ENCODE measurements at regions not wholly inside any gene's neighbourhood (a gene's known extent, or its start where the extent isn't known, plus 50 kb on each side); places are given as distances from the start of the nearest gene placed in this dataset.

DNA sequence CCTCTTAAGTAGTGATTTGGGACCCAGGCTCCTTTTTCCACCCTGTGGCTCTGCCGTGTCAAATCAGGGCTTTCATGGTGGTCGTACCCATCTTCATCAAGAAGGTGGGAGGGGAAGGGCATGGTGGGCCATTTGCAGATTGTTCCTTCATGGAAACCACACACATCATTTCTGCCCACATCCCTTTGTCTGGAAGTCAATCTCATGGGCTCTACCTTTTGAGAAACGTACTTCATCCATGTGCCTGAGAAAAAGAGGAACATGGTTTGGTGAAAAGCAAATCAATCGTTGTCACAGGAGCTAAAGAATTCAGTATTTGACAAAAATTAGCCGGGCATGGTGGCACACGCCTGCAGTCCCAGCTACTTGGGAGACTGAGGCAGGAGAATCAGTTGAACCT is 233.4 kb downstream of the FOXO1 start:
- H3K4me1 ChIP-seq (replicated peaks) = no peaks in the 10 kb centered on the region
- no peaks in the 10 kb centered on the region for H3K9me3 ChIP-seq
- intact Hi-C loops (cut with DNase I) = no loop called here
- TF ChIP-seq POLR2A (IDR thresholded peaks at IDR 0.05) (no peak), POLR2AphosphoS5 (IDR thresholded peaks at IDR 0.05) (no peak), CTCF (IDR thresholded peaks at IDR 0.05) (no peak)
- no peaks in the 10 kb centered on the region for H3K36me3 ChIP-seq
- H3K27me3 ChIP-seq (replicated peaks; ENCODE audit: insufficient read depth) = no peaks in the 10 kb centered on the region
- no peak overlapping the region for H3K4me3 ChIP-seq
- DNase-seq (ENCODE audit: low spot score) = no peak
- 62% methylated on average over 6 of the region's 6 CpGs for WGBS
- H3K27ac ChIP-seq = no peak overlapping the region

- TF ChIP-seq CTCF (IDR thresholded peaks at IDR 0.05) = no peak
- no peak for TF ChIP-seq POLR2A (IDR thresholded peaks at IDR 0.05)
- TF ChIP-seq POLR2AphosphoS5 (IDR thresholded peaks at IDR 0.05) = no peak
- no peak overlapping the region for H3K27ac ChIP-seq
- DNase-seq (ENCODE audit: low spot score) = no peak
- no peaks in the 10 kb centered on the region for H3K9me3 ChIP-seq
- no peaks in the 10 kb centered on the region for H3K27me3 ChIP-seq (replicated peaks; ENCODE audit: insufficient read depth)
- 94% methylated on average over 4 of the region's 4 CpGs for WGBS
- no peaks in the 10 kb centered on the region for H3K4me1 ChIP-seq (replicated peaks)
- intact Hi-C loops (cut with DNase I) = no loop called here
- H3K4me3 ChIP-seq = no peak overlapping the region
- no peaks in the 10 kb centered on the region for H3K36me3 ChIP-seq
These were observed 232.9 kb downstream of the FOXO1 start for GRCh38 chr13:40433577-40433976.

- intact Hi-C loops (cut with DNase I) = no loop called here
- Histone ChIP-seq H3K4me1 (replicated peaks) (no peaks in the 10 kb centered on the region), H3K9me3 (no peaks in the 10 kb centered on the region), H3K27ac (no peak overlapping the region), H3K27me3 (replicated peaks; ENCODE audit: insufficient read depth) (no peaks in the 10 kb centered on the region), H3K36me3 (no peaks in the 10 kb centered on the region), H3K4me3 (no peak overlapping the region)
- DNase-seq (ENCODE audit: low spot score) = no peak
- TF ChIP-seq POLR2AphosphoS5 (IDR thresholded peaks at IDR 0.05) (no peak), CTCF (IDR thresholded peaks at IDR 0.05) (no peak), POLR2A (IDR thresholded peaks at IDR 0.05) (no peak)
- WGBS = 90% methylated on average over 4 of the region's 4 CpGs
These were observed 231.7 kb downstream of the FOXO1 start for GRCh38 chr13:40434516-40435397.

DNA sequence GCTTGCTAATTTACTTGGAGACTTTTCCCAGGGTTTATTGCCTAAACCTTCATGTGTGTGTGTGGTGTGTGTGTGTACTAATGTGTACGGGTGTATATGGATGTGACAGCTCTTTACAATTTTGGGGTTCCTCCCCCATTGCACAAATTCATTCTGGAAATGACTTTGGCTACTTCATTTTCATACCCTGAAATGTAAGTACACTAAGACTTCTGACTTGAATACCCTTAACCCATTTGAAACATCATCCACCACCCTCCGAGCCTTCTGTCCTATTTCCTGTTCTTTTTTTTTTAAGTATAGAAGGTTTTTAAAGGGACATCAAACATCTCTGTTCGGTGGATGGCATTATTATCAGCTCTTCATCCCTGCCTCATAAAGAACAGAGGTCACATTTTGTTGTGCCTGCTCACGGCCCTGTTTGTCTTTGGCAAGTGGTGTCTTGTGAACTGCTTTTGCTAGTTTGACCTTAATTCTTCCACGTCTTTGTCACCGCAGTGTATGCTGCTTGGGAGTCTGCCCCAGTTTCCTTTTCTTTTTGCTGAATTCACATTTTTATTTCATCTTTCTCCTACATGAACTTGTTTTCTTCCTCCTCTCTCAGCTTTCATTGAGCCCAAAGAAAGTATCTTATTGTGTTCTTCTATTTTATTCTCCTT is 228.3 kb downstream of the FOXO1 start:
- Histone ChIP-seq H3K4me3 (no peak overlapping the region), H3K4me1 (replicated peaks) (no peaks in the 10 kb centered on the region), H3K36me3 (no peaks in the 10 kb centered on the region), H3K9me3 (no peaks in the 10 kb centered on the region), H3K27ac (peak overlapping the region; percentile 16 to 60), H3K27me3 (replicated peaks; ENCODE audit: insufficient read depth) (no peaks in the 10 kb centered on the region)
- TF ChIP-seq POLR2A (IDR thresholded peaks at IDR 0.05) (no peak), CTCF (IDR thresholded peaks at IDR 0.05) (no peak), POLR2AphosphoS5 (IDR thresholded peaks at IDR 0.05) (no peak)
- intact Hi-C loops (cut with DNase I) = no loop called here
- no peak for DNase-seq (ENCODE audit: low spot score)
- 38% methylated on average over 6 of the region's 6 CpGs for WGBS
